H1 (cell line): ENCODE measurements at regions not wholly inside any gene's neighbourhood (a gene's known extent, or its start where the extent isn't known, plus 50 kb on each side); places are given as distances from the start of the nearest gene placed in this dataset.

Experiments used
- CTCF ChIA-PET: fragments of 300-600 bp; sonication (Branson Sonifier 250); formaldehyde crosslinking; loops from one replicate; lab custom pipeline; 2021; ENCODE audit not compliant: partially characterized antibody; lab: Charles Lee
- POLR2A ChIA-PET: fragments of 300-600 bp; sonication (Branson Sonifier 250); formaldehyde crosslinking; loops from one replicate; lab custom pipeline; 2021; ENCODE audit warnings: inconsistent platforms; ENCODE audit not compliant: partially characterized antibody; lab: Charles Lee
- DNase-seq, 2 experiments: peaks; one replicate each; pipeline versions ENCODE4 v3.0.0 to v3.0.0-alpha.2; 2010 to 2022; ENCODE audit warnings: low spot score in 2 of 2, low read depth in 1 of 2, mixed read lengths in 1 of 2
- FAIRE-seq: peaks from 2 replicates; lab custom pipeline; 2011; peaks lifted over from hg19 to GRCh38; lab: Jason Lieb, UNC
- H2AFZ ChIP-seq: 2 replicates; pipeline ENCODE4 v1.8.1; 2012; ENCODE audit warnings: low read length, inconsistent platforms
- H2AK5ac ChIP-seq: 2 replicates; pipeline ENCODE4 v1.6.1; 2013; ENCODE audit warnings: low read depth, low read length
- H2BK120ac ChIP-seq: replicated peaks from 2 replicates; pipeline ENCODE3; 2013; ENCODE audit warnings: low read depth, low read length, inconsistent platforms
- H2BK12ac ChIP-seq: 2 replicates; pipeline ENCODE4 v1.6.1; 2013; ENCODE audit warnings: low read depth, low read length
- H2BK15ac ChIP-seq: 2 replicates; pipeline ENCODE4 v1.6.1; 2013; ENCODE audit warnings: low read length
- H2BK20ac ChIP-seq: 2 replicates; pipeline ENCODE4 v1.6.1; 2013; ENCODE audit warnings: low read length
- H2BK5ac ChIP-seq: 2 replicates; pipeline ENCODE4 v1.6.1; 2013; ENCODE audit warnings: low read depth, low read length
- H3K14ac ChIP-seq: 2 replicates; pipeline ENCODE4 v1.6.1; 2013; ENCODE audit warnings: inconsistent platforms; ENCODE audit not compliant: insufficient read length
- H3K18ac ChIP-seq: 2 replicates; pipeline ENCODE4 v1.6.1; 2013; ENCODE audit warnings: low read length; ENCODE audit errors: extremely low read depth
- H3K23ac ChIP-seq: 2 replicates; pipeline ENCODE4 v1.6.1; 2013; ENCODE audit warnings: inconsistent platforms; ENCODE audit not compliant: insufficient read length
- H3K23me2 ChIP-seq: 2 replicates; pipeline ENCODE4 v1.6.1; 2013; ENCODE audit warnings: low read depth, low read length
- H3K27ac ChIP-seq: 2 replicates; pipeline ENCODE4 v1.6.1; 2011; ENCODE audit warnings: low read depth, low read length, inconsistent platforms
- H3K27me3 ChIP-seq, 4 experiments: replicated peaks in 1 of 4; 1 replicate in 1 of 4; 2 replicates in 3 of 4; pipeline versions ENCODE4 v1.6.1 to v1.8.1; 2011 to 2013; ENCODE audit warnings: low read length in 3 of 4, mild to moderate bottlenecking in 3 of 4, inconsistent platforms in 2 of 4, mixed read lengths in 2 of 4, moderate library complexity in 1 of 4; ENCODE audit not compliant: control insufficient read depth in 3 of 4, insufficient read depth in 3 of 4; ENCODE audit errors: extremely low read depth in 1 of 4
- H3K36me3 ChIP-seq, 4 experiments: 2 replicates each; pipeline versions ENCODE4 v1.6.1 to v1.8.1; 2011 to 2013; ENCODE audit warnings: mild to moderate bottlenecking in 4 of 4, low read length in 3 of 4, moderate library complexity in 2 of 4, control low read depth in 1 of 4, inconsistent platforms in 1 of 4; ENCODE audit not compliant: insufficient read depth in 4 of 4, control insufficient read depth in 2 of 4
- H3K4ac ChIP-seq: replicated peaks from 2 replicates; pipeline ENCODE3; 2013; ENCODE audit warnings: low read length, low read depth, mixed read lengths, inconsistent platforms; ENCODE audit not compliant: insufficient read length
- H3K4me1 ChIP-seq, 4 experiments: replicated peaks in 1 of 4; 1 replicate in 1 of 4; 2 replicates in 3 of 4; pipeline versions ENCODE4 v1.6.1 to v1.8.1; 2011 to 2013; ENCODE audit warnings: low read length in 3 of 4, inconsistent platforms in 2 of 4, mixed read lengths in 1 of 4; ENCODE audit not compliant: insufficient read depth in 4 of 4, control insufficient read depth in 3 of 4
- H3K4me2 ChIP-seq, 2 experiments: 2 replicates each; pipeline versions ENCODE4 v1.6.1 to v1.8.1; 2011 to 2013; ENCODE audit warnings: low read depth in 2 of 2, low read length in 2 of 2, control low read depth in 1 of 2, inconsistent platforms in 1 of 2, mild to moderate bottlenecking in 1 of 2; ENCODE audit not compliant: insufficient read depth in 1 of 2
- H3K4me3 ChIP-seq, 4 experiments: fragments of 200-600, 300-600 bp in 1 of 4; sonication (generic), shearing (Covaris generic), sonication (Bioruptor Twin) in 1 of 4; 2 replicates each; pipeline versions ENCODE4 v1.5.1 to v1.8.1; 2011 to 2016; ENCODE audit warnings: low read length in 4 of 4, low read depth in 3 of 4, control low read depth in 2 of 4, inconsistent platforms in 2 of 4, mild to moderate bottlenecking in 2 of 4, mixed read lengths in 1 of 4, moderate library complexity in 1 of 4; ENCODE audit not compliant: insufficient read depth in 2 of 4; ENCODE audit errors: extremely low read depth in 1 of 4
- H3K56ac ChIP-seq: replicated peaks from 2 replicates; pipeline ENCODE3; 2013; ENCODE audit warnings: low read depth, mild to moderate bottlenecking, mixed read lengths, low read length, inconsistent platforms; ENCODE audit not compliant: insufficient read length
- H3K79me1 ChIP-seq: 2 replicates; pipeline ENCODE4 v1.6.1; 2013; ENCODE audit warnings: low read depth, low read length, control low read depth
- H3K79me2 ChIP-seq, 2 experiments: 2 replicates each; pipeline versions ENCODE4 v1.6.1 to v1.8.1; 2012 to 2013; ENCODE audit warnings: low read length in 2 of 2, mild to moderate bottlenecking in 2 of 2, inconsistent platforms in 1 of 2; ENCODE audit not compliant: insufficient read depth in 2 of 2, control insufficient read depth in 1 of 2
- H3K9ac ChIP-seq, 4 experiments: replicated peaks in 1 of 4; 1 replicate in 1 of 4; 2 replicates in 3 of 4; pipeline versions ENCODE4 v1.6.1 to v1.8.1; 2011 to 2013; ENCODE audit warnings: low read depth in 3 of 4, low read length in 3 of 4, control low read depth in 2 of 4, mild to moderate bottlenecking in 2 of 4, moderate library complexity in 2 of 4, inconsistent platforms in 1 of 4; ENCODE audit errors: extremely low read depth in 1 of 4
- H3K9me3 ChIP-seq, 2 experiments: 2 replicates each; pipeline versions ENCODE4 v1.6.1 to v1.8.1; 2012 to 2013; ENCODE audit warnings: mild to moderate bottlenecking in 2 of 2, moderate library complexity in 2 of 2, control low read depth in 1 of 2, inconsistent platforms in 1 of 2, low read depth in 1 of 2, low read length in 1 of 2, mixed read lengths in 1 of 2; ENCODE audit not compliant: insufficient read depth in 2 of 2
- H4K20me1 ChIP-seq, 2 experiments: replicated peaks in 1 of 2; 2 replicates each; pipeline versions ENCODE3 to v1.8.1; 2011 to 2013; ENCODE audit warnings: inconsistent platforms in 2 of 2, low read length in 2 of 2, mild to moderate bottlenecking in 1 of 2; ENCODE audit not compliant: insufficient read depth in 2 of 2, control insufficient read depth in 1 of 2
- H4K5ac ChIP-seq: 2 replicates; pipeline ENCODE4 v1.6.1; 2013; ENCODE audit warnings: low read length, low read depth, mixed read lengths, inconsistent platforms; ENCODE audit not compliant: insufficient read length
- H4K8ac ChIP-seq: 2 replicates; pipeline ENCODE4 v1.8.0; 2013; ENCODE audit warnings: mild to moderate bottlenecking, moderate library complexity, low read length, inconsistent platforms; ENCODE audit not compliant: insufficient read depth; ENCODE audit errors: extremely low read depth
- H4K91ac ChIP-seq: replicated peaks from 2 replicates; pipeline ENCODE3; 2013; ENCODE audit warnings: low read length, mixed read lengths, inconsistent platforms; ENCODE audit not compliant: insufficient read length
- JUN ChIP-seq: IDR thresholded peaks from 2 replicates; pipeline ENCODE4 v1.6.1; 2011; ENCODE audit warnings: low read depth, mild to moderate bottlenecking, improper control_type of control experiment, low read length
- MAFK ChIP-seq: IDR thresholded peaks from 2 replicates; pipeline ENCODE4 v1.6.1; 2012; ENCODE audit warnings: low read depth, mild to moderate bottlenecking, improper control_type of control experiment, low read length
- WGBS, 2 experiments: shearing (Covaris generic) in 1 of 2; methylation state at CpG; one replicate each; pipeline versions ENCODE4 v1.1.6 to v1.1.7; 2013 to 2015; ENCODE audit warnings: low lambda C conversion rate in 2 of 2, mixed read lengths in 2 of 2, inconsistent platforms in 1 of 2, low coverage in 1 of 2, missing lambda C conversion rate in 1 of 2; ENCODE audit not compliant: insufficient replicate concordance in 2 of 2, insufficient coverage in 1 of 2, insufficient read length in 1 of 2; ENCODE audit errors: extremely low coverage in 1 of 2, missing lambda C conversion rate in 1 of 2; 5-methylcytosine and 5-hydroxymethylcytosine counted together
- TF ChIP-seq, protein P1 (sequence below): IDR thresholded peaks from 2 replicates; pipeline ENCODE4 v1.6.1; 2012; ENCODE audit warnings: inconsistent platforms

DNA sequence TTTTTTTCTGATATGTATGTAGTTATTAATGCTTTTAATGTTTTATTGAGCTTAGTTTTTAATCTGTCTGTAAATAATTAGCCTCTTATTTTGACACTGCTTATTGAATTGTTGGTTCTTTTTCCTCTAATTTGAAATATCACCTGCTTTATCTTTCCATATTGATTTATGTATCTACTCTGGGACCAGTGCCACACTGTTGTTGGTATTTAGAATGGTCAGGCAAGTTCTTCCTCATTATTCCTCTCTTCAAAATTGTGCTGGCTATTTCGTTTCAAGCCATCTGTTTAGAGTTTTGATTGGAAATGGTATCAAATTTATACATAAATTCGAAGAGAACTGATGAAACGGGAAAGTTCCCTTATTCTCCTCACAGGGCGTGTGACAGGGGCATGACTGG is 96.8 kb upstream of the APP start:
- no peak overlapping the region for H4K8ac ChIP-seq
- no peak overlapping the region for H2BK120ac ChIP-seq
- FAIRE-seq (no peak), DNase-seq (no peak)
- H3K9me3 ChIP-seq = peaks cover 4 to 5% of the 10 kb centered on the region in 2 experiments; a peak in 2 of 4 replicates
- no peak overlapping the region for H3K18ac ChIP-seq
- no peaks in the 10 kb centered on the region for H3K27me3 ChIP-seq
- no peak overlapping the region for H4K91ac ChIP-seq
- H3K9ac ChIP-seq = no peak overlapping the region
- H2BK20ac ChIP-seq = no peak overlapping the region
- no peaks in the 10 kb centered on the region for H3K4me1 ChIP-seq
- no peak overlapping the region for H3K4ac ChIP-seq
- WGBS, 2 experiments = 89% methylated on average over 4 of the region's 4 CpGs; no CpG with 5 or more reads in 1 of the 2 experiments
- no peak overlapping the region for H3K56ac ChIP-seq
- no peak overlapping the region for H3K14ac ChIP-seq
- H2AFZ ChIP-seq = no peak overlapping the region
- H3K27ac ChIP-seq = no peak overlapping the region
- no peaks in the 10 kb centered on the region; a peak in 1 of 8 replicates for H3K36me3 ChIP-seq
- no peaks in the 10 kb centered on the region for H3K23me2 ChIP-seq
- H2BK15ac ChIP-seq = no peak overlapping the region
- no peak overlapping the region for H4K5ac ChIP-seq
- no peak overlapping the region for H3K23ac ChIP-seq
- POLR2A ChIA-PET = no interaction called here
- no peak overlapping the region for H2AK5ac ChIP-seq
- CTCF ChIA-PET = no interaction called here
- no peak overlapping the region for H2BK12ac ChIP-seq
- H3K79me2 ChIP-seq = no peaks in the 10 kb centered on the region
- H3K4me2 ChIP-seq = no peak overlapping the region
- no peaks in the 10 kb centered on the region for H3K79me1 ChIP-seq
- H4K20me1 ChIP-seq = no peaks in the 10 kb centered on the region
- no peak overlapping the region for H2BK5ac ChIP-seq
- TF ChIP-seq, protein P1, sequence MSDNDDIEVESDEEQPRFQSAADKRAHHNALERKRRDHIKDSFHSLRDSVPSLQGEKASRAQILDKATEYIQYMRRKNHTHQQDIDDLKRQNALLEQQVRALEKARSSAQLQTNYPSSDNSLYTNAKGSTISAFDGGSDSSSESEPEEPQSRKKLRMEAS = no peak
- TF ChIP-seq JUN = no peak
- no peak for TF ChIP-seq MAFK
- TF ChIP-seq, all 59 proteins: peak for 0
- no peak overlapping the region for H3K4me3 ChIP-seq
